Stimulated activated CD4-positive, alpha-beta T cell treated with anti-CD3 and anti-CD28 coated beads, Interleukin-15, amount 100 ng/mL, for 1 hour (primary cell): ENCODE measurements at regions not wholly inside any gene's neighbourhood (a gene's known extent, or its start where the extent isn't known, plus 50 kb on each side); places are given as distances from the start of the nearest gene placed in this dataset.
"Not testable (repeated sequence)": the region's sequence is repeated elsewhere in the genome, so short reads cannot be mapped to it uniquely, and the experiment has no call there.

Experiments
- DNase-seq, 2 donors: peaks; one replicate each; pipeline ENCODE4 v3.0.0-alpha.2; 2020; ENCODE audit warnings: low read depth in 1 of 2, low spot score in 1 of 2

- DNase-seq: not testable (repeated sequence)
Observed at GRCh38 chr13:87976650-87977049, 305.5 kb downstream of the SLITRK5 start.

- DNase-seq: no peak
Observed at GRCh38 chr13:87981416-87981815, 310.2 kb downstream of the SLITRK5 start.

GRCh38 chr13:87982400-87982799 lies 311.2 kb downstream of the SLITRK5 start:
- DNase-seq: no peak

- no peak for DNase-seq
Observed at GRCh38 chr13:87986639-87987250, 315.6 kb downstream of the SLITRK5 start.

GRCh38 chr13:87998081-87998480 lies 326.9 kb downstream of the SLITRK5 start:
- no peak for DNase-seq

GRCh38 chr13:87999240-87999700 lies 328.1 kb downstream of the SLITRK5 start:
- no peak for DNase-seq

- no peak for DNase-seq
Observed at GRCh38 chr13:87999788-88000187, 328.6 kb downstream of the SLITRK5 start.

- no peak for DNase-seq
Observed at GRCh38 chr13:88000239-88000638, 329.1 kb downstream of the SLITRK5 start.

GRCh38 chr13:88000787-88001186 lies 329.6 kb downstream of the SLITRK5 start:
- no peak for DNase-seq

- DNase-seq: no peak
Observed at GRCh38 chr13:88005188-88005587, 334.0 kb downstream of the SLITRK5 start.

GRCh38 chr13:88014527-88014926 lies 343.4 kb downstream of the SLITRK5 start:
- DNase-seq: no peak

GRCh38 chr13:88022431-88023208 lies 351.4 kb downstream of the SLITRK5 start:
- no peak for DNase-seq

GRCh38 chr13:88026241-88026640 lies 355.1 kb downstream of the SLITRK5 start:
- no peak for DNase-seq

- DNase-seq: no peak
Observed at GRCh38 chr13:88031980-88032559, 360.9 kb downstream of the SLITRK5 start.

GRCh38 chr13:88036205-88036604 lies 365.0 kb downstream of the SLITRK5 start:
- not testable (repeated sequence) for DNase-seq

- DNase-seq: no peak
Observed at GRCh38 chr13:88042489-88042888, 371.3 kb downstream of the SLITRK5 start.

- DNase-seq: no peak
Observed at GRCh38 chr13:88051746-88052482, 380.7 kb downstream of the SLITRK5 start.

GRCh38 chr13:88063741-88064140 lies 392.6 kb downstream of the SLITRK5 start:
- no peak for DNase-seq

- DNase-seq: no peak
Observed at GRCh38 chr13:88066847-88067246, 395.7 kb downstream of the SLITRK5 start.

GRCh38 chr13:88068316-88068715 lies 397.1 kb downstream of the SLITRK5 start:
- no peak for DNase-seq

- DNase-seq: no peak
Observed at GRCh38 chr13:88068975-88069374, 397.8 kb downstream of the SLITRK5 start.

- no peak for DNase-seq
Observed at GRCh38 chr13:88071371-88071770, 400.2 kb downstream of the SLITRK5 start.
